K562 (cell line): ENCODE measurements at regions not wholly inside any gene's neighbourhood (a gene's known extent, or its start where the extent isn't known, plus 50 kb on each side); places are given as distances from the start of the nearest gene placed in this dataset.

Experiments
- ATAC-seq: fragments of 200-7000 bp; cut with Tn5 transposase; 3 replicates; pipeline ENCODE4 v1.9.1; 2020; ENCODE audit warnings: moderate library complexity
- BruUV-seq: library from RNA; stranded (reverse); fragments of 400-500 nt; replicated peaks from 2 replicates; lab custom pipeline; 2021; lab: Mats Ljungman, UMichigan
- CTCF ChIA-PET: fragments of 300-600 bp; formaldehyde crosslinking; extraction: SDS; loops from one replicate; lab custom pipeline; 2021; ENCODE audit warnings: low intra/inter-chr PET ratio; lab: Yijun Ruan, JAX
- POLR2A ChIA-PET: fragments of 300-600, 350-650 bp; sonication (Branson Sonifier 250); formaldehyde crosslinking; extraction: SDS; loops from one replicate; lab custom pipeline; 2021; ENCODE audit warnings: antibody characterized with exemption, inconsistent platforms; lab: Yijun Ruan, JAX
- DNase-seq, 4 experiments: peaks; one replicate each; pipeline versions ENCODE4 v3.0.0 to v3.0.0-alpha.2; 2011 to 2018; ENCODE audit warnings: low spot score in 3 of 4, mixed read lengths in 3 of 4; ENCODE audit errors: extremely low read depth in 1 of 4
- FAIRE-seq: peaks from 2 replicates; lab custom pipeline; 2011; peaks lifted over from hg19 to GRCh38; lab: Jason Lieb, UNC
- H2AFZ ChIP-seq: 2 replicates; pipeline ENCODE4 v1.6.0; 2011; ENCODE audit warnings: low read depth, low read length, control low read depth, inconsistent platforms
- H3K27ac ChIP-seq: fragments of 200-600 bp; 3 replicates; pipeline ENCODE4 v1.8.0; 2011; ENCODE audit warnings: low read depth, mild to moderate bottlenecking, control low read depth, inconsistent platforms, low read length, moderate library complexity, mixed read lengths; ENCODE audit errors: extremely low read depth
- H3K27me3 ChIP-seq, 2 experiments: fragments of 300-600 bp in 1 of 2; 2 replicates in 1 of 2; 3 replicates in 1 of 2; pipeline versions ENCODE4 v1.6.0 to v1.8.0; 2011; ENCODE audit warnings: inconsistent platforms in 2 of 2, low read length in 2 of 2, mild to moderate bottlenecking in 1 of 2, mixed read lengths in 1 of 2, moderate library complexity in 1 of 2; ENCODE audit not compliant: control insufficient read depth in 2 of 2, insufficient read depth in 2 of 2
- H3K36me3 ChIP-seq: fragments of 300-600 bp; 3 replicates; pipeline ENCODE4 v1.8.0; 2011; ENCODE audit warnings: mild to moderate bottlenecking, low read length, inconsistent platforms; ENCODE audit not compliant: control insufficient read depth, insufficient read depth
- H3K4me1 ChIP-seq, 2 experiments: fragments of 200-600 bp in 1 of 2; replicated peaks in 1 of 2; 2 replicates in 1 of 2; 3 replicates in 1 of 2; pipeline versions ENCODE4 v1.5.1 to v1.8.0; 2011; ENCODE audit warnings: inconsistent platforms in 2 of 2, low read length in 2 of 2, mild to moderate bottlenecking in 1 of 2, mixed read lengths in 1 of 2, moderate library complexity in 1 of 2; ENCODE audit not compliant: control insufficient read depth in 2 of 2, insufficient read depth in 2 of 2
- H3K4me2 ChIP-seq: 2 replicates; pipeline ENCODE4 v1.6.1; 2011; ENCODE audit warnings: low read length, control low read depth, inconsistent platforms, mixed read lengths; ENCODE audit not compliant: insufficient read depth
- H3K4me3 ChIP-seq: fragments of 200-600 bp; sonication (generic), shearing (Covaris generic); 2 replicates; pipeline ENCODE4 v1.5.1; 2016; ENCODE audit warnings: control low read depth, inconsistent platforms
- H3K79me2 ChIP-seq: fragments of 200-600 bp; 3 replicates; pipeline ENCODE4 v1.8.0; 2011; ENCODE audit warnings: low read length, inconsistent platforms; ENCODE audit not compliant: control insufficient read depth, insufficient read depth
- H3K9ac ChIP-seq, 2 experiments: 2 replicates each; pipeline versions ENCODE4 v1.6.0 to v1.6.1; 2011; ENCODE audit warnings: low read depth in 2 of 2, low read length in 2 of 2, control low read depth in 1 of 2, inconsistent platforms in 1 of 2, mild to moderate bottlenecking in 1 of 2, mixed read lengths in 1 of 2; ENCODE audit not compliant: insufficient read depth in 1 of 2
- H3K9me1 ChIP-seq: one replicate; pipeline ENCODE4 v1.6.0; 2011; ENCODE audit warnings: inconsistent platforms, mild to moderate bottlenecking, low read length, moderate library complexity; ENCODE audit not compliant: control insufficient read depth, insufficient read depth
- H3K9me3 ChIP-seq: replicated peaks from 2 replicates; pipeline ENCODE4 v1.5.1; 2011; ENCODE audit warnings: low read depth, low read length, inconsistent platforms; ENCODE audit not compliant: control insufficient read depth, insufficient read depth
- H4K20me1 ChIP-seq: replicated peaks from 2 replicates; pipeline ENCODE4 v1.6.1; 2011; ENCODE audit warnings: low read length, inconsistent platforms, mixed read lengths; ENCODE audit not compliant: control insufficient read depth, insufficient read depth
- ARID2 ChIP-seq: fragments of 450-650 bp; IDR thresholded peaks from 2 replicates; pipeline ENCODE4 v1.6.1; 2017; ENCODE audit warnings: antibody characterized with exemption, mild to moderate bottlenecking
- CBFA2T3 ChIP-seq: fragments of 450-650 bp; IDR thresholded peaks from 2 replicates; pipeline ENCODE4 v1.6.1; 2017
- CBX8 ChIP-seq: fragments of 200-600 bp; sonication (generic); IDR thresholded peaks from 2 replicates; pipeline ENCODE4 v1.6.1; 2012; ENCODE audit warnings: borderline replicate concordance, mixed run types, low read depth, mild to moderate bottlenecking, moderate library complexity, mixed read lengths, low read length, control low read depth, inconsistent platforms; ENCODE audit not compliant: poor library complexity, severe bottlenecking; ENCODE audit errors: extremely low read depth
- CC2D1A ChIP-seq: fragments of 450-650 bp; IDR thresholded peaks from 2 replicates; pipeline ENCODE4 v1.6.1; 2017; ENCODE audit warnings: mild to moderate bottlenecking
- HNRNPUL1 ChIP-seq: fragments of 200-400 bp; formaldehyde crosslinking; IDR thresholded peaks from 2 replicates; pipeline ENCODE4 v1.6.1; 2017; ENCODE audit warnings: low read length
- SRSF3 ChIP-seq: fragments of 200-400 bp; formaldehyde crosslinking; IDR thresholded peaks from 2 replicates; pipeline ENCODE4 v1.6.1; 2016; ENCODE audit warnings: mild to moderate bottlenecking, low read length, moderate library complexity; ENCODE audit not compliant: insufficient read depth
- WGBS: fragments of 100-300 bp; shearing (Covaris generic); methylation state at CpG from one replicate; pipeline ENCODE4 v1.1.6; 2016; ENCODE audit warnings: low coverage, mixed read lengths; ENCODE audit not compliant: insufficient coverage; ENCODE audit errors: missing lambda C conversion rate; 5-methylcytosine and 5-hydroxymethylcytosine counted together
- in situ Hi-C: fragments of 300-500 bp; cut with MboI; formaldehyde crosslinking; loops from 4 replicates; pipeline ENCODE4 v1.15.0; 2018; ENCODE audit warnings: inconsistent platforms, mixed read lengths
- intact Hi-C: fragments of 100-400 bp; cut with micrococcal nuclease; formaldehyde crosslinking; loops from 2 replicates; pipeline ENCODE4 v1.14.2; 2022
- TF ChIP-seq, protein P1 (sequence below): fragments of 450-650 bp; formaldehyde crosslinking; IDR thresholded peaks from 2 replicates; pipeline ENCODE4 v1.4.0; 2020; ENCODE audit warnings: mild to moderate bottlenecking

- no peaks in the 10 kb centered on the region for H3K4me1 ChIP-seq
- H3K79me2 ChIP-seq, result no peaks in the 10 kb centered on the region
- TF ChIP-seq ARID2, result no peak
- no peak for TF ChIP-seq CBFA2T3
- H3K9ac ChIP-seq, result no peak overlapping the region
- no peak overlapping the region for H2AFZ ChIP-seq
- BruUV-seq, result no TSS peak
- ATAC-seq (no peak), DNase-seq (no peak), FAIRE-seq (no peak)
- no peaks in the 10 kb centered on the region for H3K36me3 ChIP-seq
- POLR2A ChIA-PET, result no interaction called here
- in situ Hi-C loops, result no loop called here
- CTCF ChIA-PET, result no interaction called here
- H3K27me3 ChIP-seq, result no peaks in the 10 kb centered on the region
- H3K9me3 ChIP-seq, result no peaks in the 10 kb centered on the region
- WGBS, result 0% methylated on average over 1 of the region's 1 CpG
- H3K4me3 ChIP-seq, result no peak overlapping the region
- no peak overlapping the region for H3K4me2 ChIP-seq
- no peak overlapping the region for H3K27ac ChIP-seq
- H4K20me1 ChIP-seq, result no peaks in the 10 kb centered on the region
- H3K9me1 ChIP-seq, result no peaks in the 10 kb centered on the region
- intact Hi-C loops, result no loop called here
Observed at GRCh38 chr14:42848652-42849051, 1242.0 kb downstream of the LRFN5 start.

DNA sequence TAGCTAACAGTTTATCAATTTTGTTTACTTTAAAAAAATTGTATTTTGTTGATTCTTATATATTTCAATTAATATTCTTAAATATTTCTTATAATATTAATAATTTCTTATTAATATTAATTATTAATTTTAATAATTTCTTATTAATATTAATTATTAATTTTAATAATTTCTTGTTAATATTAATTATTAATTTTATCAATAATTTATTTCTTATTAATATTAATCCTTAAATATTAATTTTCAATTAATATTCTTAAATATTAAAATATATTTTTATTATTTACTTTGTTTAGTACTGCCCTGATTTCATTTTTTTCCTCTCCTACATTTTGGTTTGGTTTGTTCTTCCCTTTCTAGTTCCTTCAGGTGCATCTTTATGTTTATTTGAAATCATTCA lies 1208.1 kb downstream of the LRFN5 start:
- POLR2A ChIA-PET, result no interaction called here
- Histone ChIP-seq H3K36me3 (no peaks in the 10 kb centered on the region), H3K9ac (no peak overlapping the region), H2AFZ (no peak overlapping the region), H3K9me1 (no peaks in the 10 kb centered on the region), H3K27ac (no peak overlapping the region), H4K20me1 (no peaks in the 10 kb centered on the region), H3K9me3 (no peaks in the 10 kb centered on the region), H3K4me2 (no peak overlapping the region), H3K27me3 (no peaks in the 10 kb centered on the region), H3K79me2 (no peaks in the 10 kb centered on the region), H3K4me3 (no peak overlapping the region), H3K4me1 (no peaks in the 10 kb centered on the region)
- in situ Hi-C loops, result no loop called here
- BruUV-seq, result no TSS peak
- no peak for DNase-seq
- FAIRE-seq, result no peak
- no peak for ATAC-seq
- intact Hi-C loops, result no loop called here
- CTCF ChIA-PET, result no interaction called here
- TF ChIP-seq CBX8, result no peak
- TF ChIP-seq CC2D1A, result no peak
- no peak for TF ChIP-seq HNRNPUL1
- TF ChIP-seq, protein P1, sequence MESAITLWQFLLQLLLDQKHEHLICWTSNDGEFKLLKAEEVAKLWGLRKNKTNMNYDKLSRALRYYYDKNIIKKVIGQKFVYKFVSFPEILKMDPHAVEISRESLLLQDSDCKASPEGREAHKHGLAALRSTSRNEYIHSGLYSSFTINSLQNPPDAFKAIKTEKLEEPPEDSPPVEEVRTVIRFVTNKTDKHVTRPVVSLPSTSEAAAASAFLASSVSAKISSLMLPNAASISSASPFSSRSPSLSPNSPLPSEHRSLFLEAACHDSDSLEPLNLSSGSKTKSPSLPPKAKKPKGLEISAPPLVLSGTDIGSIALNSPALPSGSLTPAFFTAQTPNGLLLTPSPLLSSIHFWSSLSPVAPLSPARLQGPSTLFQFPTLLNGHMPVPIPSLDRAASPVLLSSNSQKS (CRISPR knock-in tag), result no peak
- no peak for TF ChIP-seq SRSF3
